NB4 (cell line): ENCODE measurements at regions not wholly inside any gene's neighbourhood (a gene's known extent, or its start where the extent isn't known, plus 50 kb on each side); places are given as distances from the start of the nearest gene placed in this dataset.

Experiments used
- DNase-seq: peaks from one replicate; pipeline ENCODE4 v3.0.0; 2010; ENCODE audit warnings: low read depth
- H3K4me3 ChIP-seq: one replicate; pipeline ENCODE4 v1.5.1; 2011; ENCODE audit warnings: mild to moderate bottlenecking, low read depth, low read length, moderate library complexity
- CTCF ChIP-seq: IDR thresholded peaks from one replicate; pipeline ENCODE4 v1.5.1; 2012; ENCODE audit warnings: low read depth, low read length
- MAX ChIP-seq: IDR thresholded peaks from 2 replicates; pipeline ENCODE4 v1.6.1; 2011; ENCODE audit warnings: low read depth, low read length
- MYC ChIP-seq: IDR thresholded peaks from 2 replicates; pipeline ENCODE4 v1.6.1; 2011; ENCODE audit warnings: low read depth, low read length
- POLR2A ChIP-seq: IDR thresholded peaks from 2 replicates; pipeline ENCODE4 v1.6.1; 2011; ENCODE audit warnings: mild to moderate bottlenecking; ENCODE audit not compliant: insufficient read length; ENCODE audit errors: extremely low read depth

GRCh38 chrX:129034196-129034595 lies 489.1 kb downstream of the SMARCA1 start:
- DNase-seq, result no peak
- no peak overlapping the region for H3K4me3 ChIP-seq
- TF ChIP-seq CTCF (no peak), MAX (no peak), MYC (no peak), POLR2A (no peak)

GRCh38 chrX:129026202-129026601 lies 497.1 kb downstream of the SMARCA1 start:
- TF ChIP-seq MAX (no peak), POLR2A (no peak), CTCF (no peak), MYC (no peak)
- no peak for DNase-seq
- H3K4me3 ChIP-seq, result no peak overlapping the region

GRCh38 chrX:129025376-129025775 lies 497.9 kb downstream of the SMARCA1 start:
- no peak for DNase-seq
- TF ChIP-seq MYC (no peak), CTCF (no peak), MAX (no peak), POLR2A (no peak)
- no peak overlapping the region for H3K4me3 ChIP-seq

- no peak for DNase-seq
- no peak for TF ChIP-seq CTCF
- TF ChIP-seq MAX, result no peak
- no peak for TF ChIP-seq POLR2A
- TF ChIP-seq MYC, result no peak
- no peak overlapping the region for H3K4me3 ChIP-seq
Observed at GRCh38 chrX:129019412-129019811, 503.9 kb downstream of the SMARCA1 start.

- H3K4me3 ChIP-seq, result no peak overlapping the region
- no peak for DNase-seq
- TF ChIP-seq POLR2A, result no peak
Observed at GRCh38 chrX:129015381-129015780, 507.9 kb downstream of the SMARCA1 start.

- DNase-seq, result peak; percentile 1
- TF ChIP-seq CTCF, result no peak
- TF ChIP-seq MYC, result no peak
- TF ChIP-seq MAX, result no peak
- no peak for TF ChIP-seq POLR2A
- H3K4me3 ChIP-seq, result no peak overlapping the region
Observed at GRCh38 chrX:129013574-129013973, 509.7 kb downstream of the SMARCA1 start.
